GM12864 (cell line): ENCODE measurements at regions not wholly inside any gene's neighbourhood (a gene's known extent, or its start where the extent isn't known, plus 50 kb on each side); places are given as distances from the start of the nearest gene placed in this dataset.

ENCODE experiments used
- DNase-seq: peaks from one replicate; pipeline ENCODE4 v3.0.0-alpha.2; 2011; ENCODE audit warnings: low read depth
- H3K4me3 ChIP-seq: 2 replicates; pipeline ENCODE4 v1.5.1; 2011; ENCODE audit warnings: mild to moderate bottlenecking, low read depth, low read length, control low read depth
- CTCF ChIP-seq: IDR thresholded peaks from 2 replicates; pipeline ENCODE4 v1.5.1; 2011; ENCODE audit warnings: low read depth, mild to moderate bottlenecking, moderate library complexity, low read length, control low read depth, inconsistent platforms; ENCODE audit errors: missing control alignments

- DNase-seq, result no peak
- H3K4me3 ChIP-seq, result no peak overlapping the region
- no peak for TF ChIP-seq CTCF
Observed at GRCh38 chr7:67754651-67755050, 758.0 kb downstream of the TYW1 start.

- no peak for TF ChIP-seq CTCF
- no peak for DNase-seq
- H3K4me3 ChIP-seq, result no peak overlapping the region
Observed at GRCh38 chr7:67758551-67758950, 761.9 kb downstream of the TYW1 start.

GRCh38 chr7:67760971-67761370, 764.3 kb downstream of the TYW1 start:
- no peak for DNase-seq
- no peak overlapping the region for H3K4me3 ChIP-seq
- TF ChIP-seq CTCF, result no peak

- TF ChIP-seq CTCF, result no peak
- DNase-seq, result no peak
- no peak overlapping the region for H3K4me3 ChIP-seq
Observed at GRCh38 chr7:67762516-67762915, 765.9 kb downstream of the TYW1 start.

GRCh38 chr7:67764289-67764688, 767.7 kb downstream of the TYW1 start:
- no peak overlapping the region for H3K4me3 ChIP-seq
- no peak for DNase-seq
- TF ChIP-seq CTCF, result no peak

- no peak for TF ChIP-seq CTCF
- no peak overlapping the region for H3K4me3 ChIP-seq
- no peak for DNase-seq
Observed at GRCh38 chr7:67765481-67766175, 769.0 kb downstream of the TYW1 start.

GRCh38 chr7:67766906-67767410, 770.3 kb downstream of the TYW1 start:
- no peak for DNase-seq
- no peak overlapping the region for H3K4me3 ChIP-seq
- TF ChIP-seq CTCF, result no peak
